Peyer's patch (tissue), 4 donors: ENCODE measurements at regions not wholly inside any gene's neighbourhood (a gene's known extent, or its start where the extent isn't known, plus 50 kb on each side); places are given as distances from the start of the nearest gene placed in this dataset.
"Not testable (repeated sequence)": the region's sequence is repeated elsewhere in the genome, so short reads cannot be mapped to it uniquely, and the experiment has no call there.

ENCODE experiments used
- DNase-seq, 3 donors: peaks; one replicate each; pipeline ENCODE4 v3.0.0-alpha.2; 2017 to 2019
- H3K27ac ChIP-seq, 4 donors: fragments of 200-600 bp; sonication (generic); one replicate each; pipeline ENCODE4 v1.5.1; 2016 to 2019
- H3K27me3 ChIP-seq, 2 donors: fragments of 200-600 bp; sonication (generic); one replicate each; pipeline ENCODE4 v1.5.1; 2019
- H3K36me3 ChIP-seq, 3 donors: fragments of 200-600 bp; sonication (generic); one replicate each; pipeline ENCODE4 v1.5.1; 2016 to 2019
- H3K4me1 ChIP-seq, 4 donors: fragments of 200-600 bp; sonication (generic); one replicate each; pipeline ENCODE4 v1.5.1; 2016 to 2019
- H3K4me3 ChIP-seq, 4 donors: fragments of 200-600 bp; sonication (generic); 1 replicate in 3 of 4; 2 replicates in 1 of 4; pipeline ENCODE4 v1.5.1; 2016 to 2019; ENCODE audit warnings: mild to moderate bottlenecking in 1 of 4
- H3K9me3 ChIP-seq, 4 donors: fragments of 200-600 bp; sonication (generic); one replicate each; pipeline ENCODE4 v1.5.1; 2016 to 2019; ENCODE audit warnings: mild to moderate bottlenecking in 1 of 4
- POLR2A ChIP-seq, 2 donors: fragments of 450-650 bp; IDR thresholded peaks; one replicate each; pipeline ENCODE4 v1.5.1; 2017; ENCODE audit warnings: antibody characterized with exemption in 2 of 2, mild to moderate bottlenecking in 2 of 2, moderate library complexity in 2 of 2
- TF ChIP-seq, protein P1 (sequence below), 6 experiments: fragments of 450-650 bp in 4 of 6; fragments of 200-600 bp in 2 of 6; sonication (generic) in 1 of 6; IDR thresholded peaks; one replicate each; pipeline ENCODE4 v1.5.1; 2017 to 2019; ENCODE audit warnings: antibody characterized with exemption in 6 of 6, mild to moderate bottlenecking in 3 of 6, moderate library complexity in 1 of 6

GRCh38 chr3:151675858-151676615 lies 57.7 kb upstream of the AADACL2 start:
- Histone ChIP-seq H3K4me1 (no peaks in the 10 kb centered on the region), H3K27me3 (no peaks in the 10 kb centered on the region), H3K4me3 (no peak overlapping the region), H3K27ac (no peak overlapping the region), H3K9me3 (no peaks in the 10 kb centered on the region), H3K36me3 (no peaks in the 10 kb centered on the region)
- TF ChIP-seq, protein P1, sequence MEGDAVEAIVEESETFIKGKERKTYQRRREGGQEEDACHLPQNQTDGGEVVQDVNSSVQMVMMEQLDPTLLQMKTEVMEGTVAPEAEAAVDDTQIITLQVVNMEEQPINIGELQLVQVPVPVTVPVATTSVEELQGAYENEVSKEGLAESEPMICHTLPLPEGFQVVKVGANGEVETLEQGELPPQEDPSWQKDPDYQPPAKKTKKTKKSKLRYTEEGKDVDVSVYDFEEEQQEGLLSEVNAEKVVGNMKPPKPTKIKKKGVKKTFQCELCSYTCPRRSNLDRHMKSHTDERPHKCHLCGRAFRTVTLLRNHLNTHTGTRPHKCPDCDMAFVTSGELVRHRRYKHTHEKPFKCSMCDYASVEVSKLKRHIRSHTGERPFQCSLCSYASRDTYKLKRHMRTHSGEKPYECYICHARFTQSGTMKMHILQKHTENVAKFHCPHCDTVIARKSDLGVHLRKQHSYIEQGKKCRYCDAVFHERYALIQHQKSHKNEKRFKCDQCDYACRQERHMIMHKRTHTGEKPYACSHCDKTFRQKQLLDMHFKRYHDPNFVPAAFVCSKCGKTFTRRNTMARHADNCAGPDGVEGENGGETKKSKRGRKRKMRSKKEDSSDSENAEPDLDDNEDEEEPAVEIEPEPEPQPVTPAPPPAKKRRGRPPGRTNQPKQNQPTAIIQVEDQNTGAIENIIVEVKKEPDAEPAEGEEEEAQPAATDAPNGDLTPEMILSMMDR (IDR thresholded peaks at IDR 0.05): no peak
- no peak for TF ChIP-seq POLR2A (IDR thresholded peaks at IDR 0.05)
- no peak for DNase-seq

GRCh38 chr3:151673974-151674373 lies 59.8 kb upstream of the AADACL2 start:
- TF ChIP-seq, protein P1 (IDR thresholded peaks at IDR 0.05): no peak
- no peak for TF ChIP-seq POLR2A (IDR thresholded peaks at IDR 0.05)
- DNase-seq: no peak
- no peak overlapping the region for H3K4me3 ChIP-seq

DNA sequence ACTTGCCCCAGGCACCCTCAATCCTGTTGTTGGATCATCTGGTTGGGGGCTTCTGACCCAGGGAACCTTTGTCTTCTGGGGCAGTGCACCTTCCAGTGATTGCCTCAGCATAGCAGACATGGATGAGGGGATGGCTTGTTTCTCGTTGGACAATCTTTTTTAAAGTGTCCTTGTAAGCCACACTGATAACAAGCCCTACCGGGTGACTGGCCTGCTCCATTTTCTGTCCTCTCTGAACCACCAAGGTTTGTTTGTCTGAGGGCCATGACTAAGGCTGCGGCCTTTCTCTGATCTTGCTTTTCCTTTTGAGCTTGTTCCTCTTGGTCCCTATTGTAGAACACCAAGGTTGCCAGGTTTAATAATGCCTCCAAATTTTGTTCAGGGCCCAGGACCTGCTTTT lies 66.0 kb upstream of the AADACL2 start:
- DNase-seq, H3K27me3 ChIP-seq, H3K4me1 ChIP-seq, H3K9me3 ChIP-seq, H3K27ac ChIP-seq, H3K4me3 ChIP-seq, H3K36me3 ChIP-seq: not testable (repeated sequence)

More at GRCh38 chr3:151673974-151674373, 59.8 kb upstream of the AADACL2 start:
- H3K27ac ChIP-seq: no peak overlapping the region
- H3K27me3 ChIP-seq: no peaks in the 10 kb centered on the region
- H3K4me1 ChIP-seq: no peaks in the 10 kb centered on the region
- no peaks in the 10 kb centered on the region for H3K36me3 ChIP-seq
- no peaks in the 10 kb centered on the region for H3K9me3 ChIP-seq

DNA sequence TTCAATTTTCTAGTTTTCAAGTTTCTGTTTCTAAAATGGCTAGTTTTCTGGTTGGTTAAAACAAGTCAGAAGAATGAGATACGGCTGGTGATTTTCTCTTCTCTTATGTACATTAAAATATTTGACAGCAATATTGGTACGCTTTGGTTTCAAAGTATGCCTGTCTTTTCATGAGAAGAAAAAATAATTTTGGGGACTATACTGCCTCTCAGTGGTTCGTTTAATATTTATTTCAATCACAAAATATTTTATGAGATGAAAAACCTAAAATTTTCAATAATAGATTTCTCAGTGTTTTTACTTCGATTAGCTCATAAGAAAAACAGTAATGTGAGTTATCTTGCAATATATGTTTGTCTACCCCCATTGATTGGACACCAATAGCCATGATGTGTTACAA lies 72.8 kb upstream of the AADACL2 start:
- TF ChIP-seq POLR2A (IDR thresholded peaks at IDR 0.05): no peak
- TF ChIP-seq, protein P1 (IDR thresholded peaks at IDR 0.05): peak in 1 of 6 experiments; percentile 10
- no peak for DNase-seq
- Histone ChIP-seq H3K9me3 (no peaks in the 10 kb centered on the region), H3K36me3 (no peaks in the 10 kb centered on the region), H3K27ac (no peak overlapping the region), H3K4me1 (no peaks in the 10 kb centered on the region), H3K27me3 (no peaks in the 10 kb centered on the region), H3K4me3 (no peak overlapping the region)

DNA sequence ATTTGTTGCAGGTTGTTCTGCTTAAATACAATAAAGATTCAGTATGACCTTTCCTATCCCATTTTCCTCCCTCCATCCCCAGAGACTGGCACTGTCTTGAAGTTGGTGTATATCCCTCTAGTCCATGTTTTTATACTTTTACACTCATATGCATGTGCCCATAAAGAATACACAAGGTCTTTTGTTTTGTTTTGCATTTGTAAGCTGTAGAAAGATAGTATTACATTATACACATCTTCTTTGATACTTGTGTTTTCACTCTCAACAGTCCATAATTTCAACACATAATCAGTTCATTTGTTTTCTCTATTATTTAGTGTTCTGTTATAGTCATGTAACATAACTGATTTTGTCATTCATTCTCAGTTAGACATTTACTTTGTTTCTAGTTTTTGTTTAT lies 88.7 kb upstream of the AADACL2 start:
- peaks cover 0 to 3% (median 0%) of the 10 kb centered on the region in 4 donors for H3K4me1 ChIP-seq
- TF ChIP-seq, protein P1 (IDR thresholded peaks at IDR 0.05): no peak
- TF ChIP-seq POLR2A (IDR thresholded peaks at IDR 0.05): no peak

GRCh38 chr3:151644020-151644620 lies 89.6 kb upstream of the AADACL2 start:
- no peaks in the 10 kb centered on the region for H3K27me3 ChIP-seq
- no peak overlapping the region for H3K4me3 ChIP-seq
- TF ChIP-seq POLR2A (IDR thresholded peaks at IDR 0.05): no peak
- TF ChIP-seq, protein P1 (IDR thresholded peaks at IDR 0.05): no peak
- H3K9me3 ChIP-seq: no peaks in the 10 kb centered on the region
- peaks cover 0 to 11% (median 0%) of the 10 kb centered on the region in 4 donors for H3K4me1 ChIP-seq
- no peak for DNase-seq
- H3K27ac ChIP-seq: no peak overlapping the region
- H3K36me3 ChIP-seq: no peaks in the 10 kb centered on the region

More for the DNA sequence above, 88.7 kb upstream of the AADACL2 start:
- no peak for DNase-seq
- H3K4me3 ChIP-seq: no peak overlapping the region
- no peaks in the 10 kb centered on the region for H3K27me3 ChIP-seq
- no peaks in the 10 kb centered on the region for H3K36me3 ChIP-seq
- no peaks in the 10 kb centered on the region for H3K9me3 ChIP-seq
- H3K27ac ChIP-seq: no peak overlapping the region
